HCT116 (cell line): ENCODE measurements at regions not wholly inside any gene's neighbourhood (a gene's known extent, or its start where the extent isn't known, plus 50 kb on each side); places are given as distances from the start of the nearest gene placed in this dataset.

Source experiments
- ATAC-seq: fragments of 200-7000 bp; cut with Tn5 transposase; 2 replicates; pipeline ENCODE4 v1.9.1; 2020; ENCODE audit warnings: mild to moderate bottlenecking, moderate library complexity
- BruUV-seq: library from RNA; stranded (reverse); fragments of 400-500 nt; replicated peaks from 2 replicates; lab custom pipeline; 2021; lab: Mats Ljungman, UMichigan
- CTCF ChIA-PET: fragments of 300-600 bp; sonication (Branson Sonifier 250); formaldehyde crosslinking; loops from one replicate; lab custom pipeline; 2021; ENCODE audit warnings: antibody characterized with exemption; lab: Charles Lee
- POLR2A ChIA-PET: fragments of 300-600, 350-600 bp; sonication (Branson Sonifier 250); formaldehyde crosslinking; loops from one replicate; lab custom pipeline; 2021; ENCODE audit warnings: antibody characterized with exemption; lab: Charles Lee
- RAD21 ChIA-PET, 2 experiments: fragments of 300-600 bp; sonication (Branson Sonifier 250); formaldehyde crosslinking; loops; one replicate each; lab custom pipeline; 2023; ENCODE audit warnings: low total read pairs in 2 of 2; ENCODE audit not compliant: uncharacterized antibody in 2 of 2, unreplicated experiment in 2 of 2, low non-redundant PET in 1 of 2; lab: Charles Lee
- DNase-seq: peaks from one replicate; pipeline ENCODE4 v3.0.0-alpha.2; 2010; ENCODE audit warnings: low read depth, low spot score
- H2AFZ ChIP-seq: fragments of 200-600 bp; shearing (Covaris generic), sonication (generic); 2 replicates; pipeline ENCODE4 v1.6.1; 2017; ENCODE audit warnings: low read depth, mixed run types, mixed read lengths, antibody characterized with exemption, low read length; ENCODE audit not compliant: poor library complexity, severe bottlenecking
- H3K27ac ChIP-seq: 2 replicates; pipeline ENCODE4 v1.5.1; 2012; ENCODE audit warnings: low read depth, low read length
- H3K27me3 ChIP-seq: fragments of 200-600 bp; sonication (generic); 2 replicates; pipeline ENCODE4 v1.6.1; 2016; ENCODE audit warnings: mixed run types, low read length, mixed read lengths; ENCODE audit not compliant: insufficient read depth
- H3K36me3 ChIP-seq, 2 experiments: fragments of 200-500 bp in 1 of 2; fragments of 200-600 bp in 1 of 2; sonication (Bioruptor generic) in 1 of 2; sonication (generic) in 1 of 2; 2 replicates each; pipeline versions ENCODE4 v1.5.1 to v1.6.1; 2014 to 2016; ENCODE audit warnings: low read length in 2 of 2, inconsistent platforms in 1 of 2, mixed read lengths in 1 of 2, mixed run types in 1 of 2; ENCODE audit not compliant: insufficient read depth in 2 of 2, control insufficient read depth in 1 of 2
- H3K4me1 ChIP-seq, 2 experiments: fragments of 200-600 bp in 1 of 2; sonication (generic) in 1 of 2; 2 replicates each; pipeline versions ENCODE4 v1.5.1 to v1.6.1; 2012 to 2017; ENCODE audit warnings: low read length in 2 of 2, inconsistent platforms in 1 of 2, mild to moderate bottlenecking in 1 of 2, mixed read lengths in 1 of 2, mixed run types in 1 of 2, moderate library complexity in 1 of 2; ENCODE audit not compliant: insufficient read depth in 2 of 2, control insufficient read depth in 1 of 2
- H3K4me2 ChIP-seq: fragments of 200-600 bp; sonication (generic); 2 replicates; pipeline ENCODE4 v1.6.1; 2017; ENCODE audit warnings: mixed run types, low read length, mixed read lengths
- H3K4me3 ChIP-seq, 2 experiments: fragments of 200-600 bp in 1 of 2; sonication (generic) in 1 of 2; replicated peaks in 1 of 2; 2 replicates each; pipeline ENCODE4 v1.5.1; 2011 to 2016; ENCODE audit warnings: low read length in 2 of 2, control low read depth in 1 of 2, low read depth in 1 of 2, mild to moderate bottlenecking in 1 of 2, mixed read lengths in 1 of 2, mixed run types in 1 of 2
- H3K79me2 ChIP-seq: fragments of 200-600 bp; sonication (generic); 2 replicates; pipeline ENCODE4 v1.6.1; 2017; ENCODE audit warnings: mild to moderate bottlenecking, mixed run types, low read length, moderate library complexity, mixed read lengths; ENCODE audit not compliant: insufficient read depth
- H3K9ac ChIP-seq: fragments of 200-600 bp; sonication (generic); 2 replicates; pipeline ENCODE4 v1.6.1; 2016; ENCODE audit warnings: low read length, mixed read lengths
- H3K9me2 ChIP-seq: fragments of 200-600 bp; sonication (generic), shearing (Covaris generic); 2 replicates; pipeline ENCODE4 v1.6.1; 2017; ENCODE audit warnings: mixed run types, mild to moderate bottlenecking, moderate library complexity; ENCODE audit not compliant: insufficient read depth
- H3K9me3 ChIP-seq, 2 experiments: fragments of 200-500 bp in 1 of 2; fragments of 200-600 bp in 1 of 2; sonication (Bioruptor generic) in 1 of 2; sonication (generic) in 1 of 2; 2 replicates each; pipeline ENCODE4 v1.6.1; 2014 to 2017; ENCODE audit warnings: low read length in 2 of 2, mixed read lengths in 2 of 2, inconsistent platforms in 1 of 2, low read depth in 1 of 2, mild to moderate bottlenecking in 1 of 2, mixed run types in 1 of 2, moderate library complexity in 1 of 2; ENCODE audit not compliant: control insufficient read depth in 1 of 2, insufficient read depth in 1 of 2
- H4K20me1 ChIP-seq: fragments of 200-600 bp; sonication (generic), shearing (Covaris generic); 2 replicates; pipeline ENCODE4 v1.6.1; 2017; ENCODE audit warnings: mixed run types, mild to moderate bottlenecking, moderate library complexity; ENCODE audit not compliant: insufficient read depth
- CTCF ChIP-seq, 3 experiments: fragments of 200-600 bp in 1 of 3; sonication (generic) in 1 of 3; IDR thresholded peaks in 2 of 3; conservative IDR thresholded peaks in 1 of 3; 2 replicates each; pipeline ENCODE4 v1.5.1; 2012 to 2017; ENCODE audit warnings: low read depth in 2 of 3, low read length in 2 of 3, antibody characterized with exemption in 1 of 3, borderline replicate concordance in 1 of 3, control low read depth in 1 of 3, mild to moderate bottlenecking in 1 of 3, mixed read lengths in 1 of 3, mixed run types in 1 of 3, moderate library complexity in 1 of 3; ENCODE audit not compliant: insufficient read depth in 1 of 3
- EZH2 ChIP-seq: fragments of 200-600 bp; sonication (generic); IDR thresholded peaks from 2 replicates; pipeline ENCODE4 v1.6.1; 2017; ENCODE audit warnings: antibody characterized with exemption, mixed run types
- EZH2phosphoT487 ChIP-seq: fragments of 200-600 bp; IDR thresholded peaks from 2 replicates; pipeline ENCODE4 v1.6.1; 2018; ENCODE audit warnings: antibody characterized with exemption, borderline replicate concordance
- JUND ChIP-seq: IDR thresholded peaks from 2 replicates; pipeline ENCODE4 v1.6.1; 2012
- MAX ChIP-seq: IDR thresholded peaks from 2 replicates; pipeline ENCODE4 v1.6.1; 2012
- POLR2AphosphoS5 ChIP-seq: IDR thresholded peaks from 2 replicates; pipeline ENCODE4 v1.6.1; 2011; ENCODE audit warnings: mild to moderate bottlenecking, low read depth, low read length, moderate library complexity
- SP1 ChIP-seq: IDR thresholded peaks from 2 replicates; pipeline ENCODE4 v1.6.1; 2012; ENCODE audit warnings: low read depth
- TCF7L2 ChIP-seq: IDR thresholded peaks from 2 replicates; pipeline ENCODE4 v1.7.0; 2011; ENCODE audit warnings: borderline replicate concordance, inconsistent platforms; ENCODE audit not compliant: insufficient read depth, insufficient read length; ENCODE audit errors: extremely low read depth
- ZNF274 ChIP-seq: fragments of 200-500 bp; sonication (Bioruptor generic); IDR thresholded peaks from 2 replicates; pipeline ENCODE4 v1.6.1; 2014; ENCODE audit warnings: mild to moderate bottlenecking, low read depth, low read length, inconsistent platforms
- intact Hi-C: fragments of 100-400 bp; cut with micrococcal nuclease; formaldehyde crosslinking; loops from 2 replicates; pipeline ENCODE4 v1.10.0; 2022

- TF ChIP-seq MAX = no peak
Observed at GRCh38 chr6:145384503-145384902, 350.8 kb downstream of the EPM2A start (continued).

GRCh38 chr6:145396499-145396898, 338.8 kb downstream of the EPM2A start:
- DNase-seq (no peak), ATAC-seq (no peak)
- H3K36me3 ChIP-seq = no peaks in the 10 kb centered on the region
- no peaks in the 10 kb centered on the region for H4K20me1 ChIP-seq
- no TSS peak for BruUV-seq
- ChIA-PET RAD21 (no interaction called here), POLR2A (no interaction called here), CTCF (no interaction called here)
- TF ChIP-seq JUND (no peak), EZH2phosphoT487 (no peak), TCF7L2 (no peak), CTCF (IDR thresholded peaks at IDR 0.05 in 2 of 3, conservative IDR thresholded peaks at IDR 0.05 in 1 of 3; ENCODE audit: borderline replicate concordance in 1 of 3, insufficient read depth in 1 of 3, low read depth in 2 of 3, low read length in 2 of 3) (no peak), SP1 (no peak), EZH2 (no peak), POLR2AphosphoS5 (no peak), ZNF274 (no peak)
- H3K9ac ChIP-seq = no peak overlapping the region
- no peak overlapping the region for H2AFZ ChIP-seq
- H3K9me2 ChIP-seq = no peaks in the 10 kb centered on the region
- H3K4me1 ChIP-seq = no peaks in the 10 kb centered on the region
- no peaks in the 10 kb centered on the region for H3K9me3 ChIP-seq
- no peaks in the 10 kb centered on the region for H3K79me2 ChIP-seq
- no peak overlapping the region for H3K4me3 ChIP-seq
- no peaks in the 10 kb centered on the region for H3K27me3 ChIP-seq
- no peak overlapping the region for H3K4me2 ChIP-seq
- intact Hi-C loops = no loop called here
- H3K27ac ChIP-seq = no peak overlapping the region
